ENCODE measurements at regions not wholly inside any gene's neighbourhood (a gene's known extent, or its start where the extent isn't known, plus 50 kb on each side); places are given as distances from the start of the nearest gene placed in this dataset.
A peak's percentile ranks its signal among the peaks of the same experiment; 100 is the strongest.

DNA sequence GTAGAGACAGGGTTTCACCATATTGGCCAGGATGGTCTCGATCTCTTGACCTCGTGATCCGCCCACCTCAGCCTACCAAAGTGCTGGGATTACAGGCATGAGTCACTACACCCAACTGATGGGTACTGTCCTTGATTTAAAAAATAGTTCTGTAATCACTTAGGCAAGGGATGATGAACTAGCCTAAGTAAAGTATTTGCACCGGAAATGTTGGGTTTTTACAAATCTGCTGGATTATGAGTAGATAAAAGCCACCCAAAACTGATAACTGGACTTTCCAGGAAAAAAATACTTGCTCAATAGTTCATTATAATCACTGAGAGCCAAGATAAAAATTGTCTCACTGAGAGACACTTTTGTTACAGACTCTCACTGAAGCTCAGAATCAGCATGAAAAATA is 218.0 kb downstream of the WNT5A start:
- Histone ChIP-seq H3K9me3 (ENCODE audit: insufficient read depth, low read depth, low read length) (no peaks in the 10 kb centered on the region), H3K4ac (ENCODE audit: low read depth, low read length) (no peak overlapping the region)

DNA sequence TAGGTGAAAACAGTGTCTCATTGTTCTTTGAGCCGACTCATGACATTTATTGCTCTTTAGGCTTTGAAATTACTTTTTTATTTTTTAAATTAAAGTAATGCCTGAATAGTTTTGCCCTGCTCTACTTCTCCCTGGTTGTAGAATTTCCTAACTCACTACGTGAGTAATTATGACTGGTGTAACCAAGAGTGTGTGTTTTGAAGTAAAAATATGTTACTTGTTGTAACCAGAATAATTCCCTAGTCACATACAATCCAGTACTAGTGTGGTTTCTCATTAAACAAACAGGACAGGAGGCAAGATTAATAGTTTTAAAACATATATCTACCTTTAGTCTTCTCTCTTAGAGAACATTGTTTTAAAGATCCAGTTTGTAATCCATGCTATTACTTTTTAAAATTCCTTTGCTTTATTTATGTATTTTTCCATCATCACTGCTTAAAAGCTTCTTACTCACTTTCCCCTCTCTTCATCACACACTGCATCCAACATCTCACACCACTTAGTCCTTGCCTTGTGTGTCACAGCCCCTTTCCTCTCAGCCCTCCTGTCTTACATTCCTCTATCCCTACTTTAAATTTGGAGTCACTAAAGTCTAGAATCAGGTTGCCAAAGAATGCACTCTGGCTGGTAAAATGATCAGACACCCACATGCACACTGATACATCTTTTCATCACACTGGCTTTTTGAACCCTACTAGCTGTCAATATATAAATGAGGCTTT is 219.7 kb downstream of the WNT5A start:
- H2AFZ ChIP-seq (ENCODE audit: insufficient read depth, low read length, poor library complexity) = no peak overlapping the region
- H3K9me3 ChIP-seq (ENCODE audit: insufficient read depth, low read depth, low read length) = no peaks in the 10 kb centered on the region
- no peak overlapping the region for H2BK12ac ChIP-seq (ENCODE audit: low read length)
- no peak overlapping the region for H3K4me2 ChIP-seq (ENCODE audit: low read length)
- H4K91ac ChIP-seq (ENCODE audit: low read depth, low read length) = no peak overlapping the region
- peaks cover 2% of the 10 kb centered on the region for H3K79me1 ChIP-seq (ENCODE audit: low read length)
- H2AK5ac ChIP-seq (ENCODE audit: low read length) = no peak overlapping the region
- no peak overlapping the region for H3K4me3 ChIP-seq (ENCODE audit: low read depth, low read length)
- H2BK120ac ChIP-seq (ENCODE audit: insufficient read depth, low read length, poor library complexity) = no peak overlapping the region
- H3K36me3 ChIP-seq (ENCODE audit: control insufficient read depth in 1 of 2, insufficient read depth in 2 of 2, low read length in 2 of 2) = no peaks in the 10 kb centered on the region
- H3K18ac ChIP-seq (ENCODE audit: low read length) = no peak overlapping the region
- no peak overlapping the region for H3K4ac ChIP-seq (ENCODE audit: low read depth, low read length)
- no peaks in the 10 kb centered on the region for H3K79me2 ChIP-seq (ENCODE audit: control insufficient read depth, insufficient read depth, low read length, poor library complexity)
- no peak overlapping the region for H4K12ac ChIP-seq (ENCODE audit: low read depth, low read length)
- peaks cover 2 to 18% of the 10 kb centered on the region in 2 experiments for H3K4me1 ChIP-seq (ENCODE audit: control insufficient read depth in 1 of 2, insufficient read depth in 2 of 2, low read length in 2 of 2)
- no peak overlapping the region for H2BK5ac ChIP-seq (ENCODE audit: low read depth, low read length, poor library complexity)
- DNase-seq = no peak
- H3K27ac ChIP-seq (ENCODE audit: low read depth, low read length) = no peak overlapping the region
- H3K9ac ChIP-seq (ENCODE audit: low read length) = no peak overlapping the region
- H3K14ac ChIP-seq (ENCODE audit: low read length) = no peak overlapping the region
- no peak overlapping the region for H4K8ac ChIP-seq (ENCODE audit: low read depth, low read length)
- no CpG with 5 or more reads among the region's 2 CpGs for WGBS (ENCODE audit: extremely low coverage, insufficient coverage, insufficient read length)
- H3K27me3 ChIP-seq (ENCODE audit: insufficient read depth, low read length) = no peaks in the 10 kb centered on the region
- no peak overlapping the region for H3K23ac ChIP-seq (ENCODE audit: low read length)

More for the DNA sequence above, 218.0 kb downstream of the WNT5A start:
- H3K36me3 ChIP-seq (ENCODE audit: control insufficient read depth in 1 of 2, insufficient read depth in 2 of 2, low read length in 2 of 2) = no peaks in the 10 kb centered on the region
- H3K27ac ChIP-seq (ENCODE audit: low read depth, low read length) = no peak overlapping the region
- DNase-seq = no peak
- no peak overlapping the region for H3K23ac ChIP-seq (ENCODE audit: low read length)
- H4K12ac ChIP-seq (ENCODE audit: low read depth, low read length) = no peak overlapping the region
- no peak overlapping the region for H3K9ac ChIP-seq (ENCODE audit: low read length)
- no peak overlapping the region for H3K4me2 ChIP-seq (ENCODE audit: low read length)
- no peak overlapping the region for H4K91ac ChIP-seq (ENCODE audit: low read depth, low read length)
- no peak overlapping the region for H2AFZ ChIP-seq (ENCODE audit: insufficient read depth, low read length, poor library complexity)
- no peak overlapping the region for H2BK5ac ChIP-seq (ENCODE audit: low read depth, low read length, poor library complexity)
- H3K79me2 ChIP-seq (ENCODE audit: control insufficient read depth, insufficient read depth, low read length, poor library complexity) = no peaks in the 10 kb centered on the region
- H3K14ac ChIP-seq (ENCODE audit: low read length) = no peak overlapping the region
- H4K8ac ChIP-seq (ENCODE audit: low read depth, low read length) = no peak overlapping the region
- H3K4me3 ChIP-seq (ENCODE audit: low read depth, low read length) = no peak overlapping the region
- H3K4me1 ChIP-seq (ENCODE audit: control insufficient read depth in 1 of 2, insufficient read depth in 2 of 2, low read length in 2 of 2) = peaks cover 2 to 18% of the 10 kb centered on the region in 2 experiments
- WGBS (ENCODE audit: extremely low coverage, insufficient coverage, insufficient read length) = no CpG with 5 or more reads among the region's 4 CpGs
- H3K27me3 ChIP-seq (ENCODE audit: insufficient read depth, low read length) = no peaks in the 10 kb centered on the region
- H3K18ac ChIP-seq (ENCODE audit: low read length) = no peak overlapping the region
- H3K79me1 ChIP-seq (ENCODE audit: low read length) = peaks cover 2% of the 10 kb centered on the region
- H2AK5ac ChIP-seq (ENCODE audit: low read length) = no peak overlapping the region
- no peak overlapping the region for H2BK12ac ChIP-seq (ENCODE audit: low read length)
- no peak overlapping the region for H2BK120ac ChIP-seq (ENCODE audit: insufficient read depth, low read length, poor library complexity)

DNA sequence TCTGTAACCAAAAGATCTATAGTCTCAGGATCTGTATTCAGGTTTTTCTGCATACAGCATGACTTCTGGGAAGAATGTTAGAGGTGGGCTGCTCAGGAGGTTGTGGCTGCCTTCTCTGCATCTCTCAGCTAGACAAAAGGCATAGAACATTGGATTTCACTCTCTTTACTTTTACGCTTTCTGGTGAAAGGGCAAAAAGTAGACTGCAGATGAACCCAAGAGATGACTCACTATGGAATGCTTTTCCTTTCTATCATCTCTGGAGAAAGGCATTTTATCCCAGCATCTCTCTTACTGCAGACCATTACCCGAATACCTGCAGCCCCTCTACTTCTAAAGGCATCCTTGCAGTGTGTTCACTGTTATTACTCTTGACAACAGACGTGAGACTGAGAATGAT is 222.2 kb downstream of the WNT5A start:
- H3K4me3 ChIP-seq (ENCODE audit: low read depth, low read length) = no peak overlapping the region
- no peak overlapping the region for H4K8ac ChIP-seq (ENCODE audit: low read depth, low read length)
- H3K4ac ChIP-seq (ENCODE audit: low read depth, low read length) = no peak overlapping the region
- no peak overlapping the region for H3K9ac ChIP-seq (ENCODE audit: low read length)
- peaks cover 2% of the 10 kb centered on the region for H3K79me1 ChIP-seq (ENCODE audit: low read length)
- no peak overlapping the region for H2BK12ac ChIP-seq (ENCODE audit: low read length)
- H3K27me3 ChIP-seq (ENCODE audit: insufficient read depth, low read length) = no peaks in the 10 kb centered on the region
- no peak overlapping the region for H3K14ac ChIP-seq (ENCODE audit: low read length)
- H3K18ac ChIP-seq (ENCODE audit: low read length) = no peak overlapping the region
- H3K4me1 ChIP-seq (ENCODE audit: control insufficient read depth in 1 of 2, insufficient read depth in 2 of 2, low read length in 2 of 2) = peaks cover 2 to 13% of the 10 kb centered on the region in 2 experiments
- no CpG with 5 or more reads among the region's 3 CpGs for WGBS (ENCODE audit: extremely low coverage, insufficient coverage, insufficient read length)
- H4K12ac ChIP-seq (ENCODE audit: low read depth, low read length) = no peak overlapping the region
- peak overlapping the region; percentile 37 for H4K91ac ChIP-seq (ENCODE audit: low read depth, low read length)
- peak overlapping the region; percentile 35 for H3K27ac ChIP-seq (ENCODE audit: low read depth, low read length)
- peak in 1 of 2 donors; percentile 37 for DNase-seq
- no peaks in the 10 kb centered on the region for H3K36me3 ChIP-seq (ENCODE audit: control insufficient read depth in 1 of 2, insufficient read depth in 2 of 2, low read length in 2 of 2)
- H3K79me2 ChIP-seq (ENCODE audit: control insufficient read depth, insufficient read depth, low read length, poor library complexity) = no peaks in the 10 kb centered on the region
- no peak overlapping the region for H2AFZ ChIP-seq (ENCODE audit: insufficient read depth, low read length, poor library complexity)
- H3K23ac ChIP-seq (ENCODE audit: low read length) = no peak overlapping the region
- H2BK120ac ChIP-seq (ENCODE audit: insufficient read depth, low read length, poor library complexity) = no peak overlapping the region
- H3K9me3 ChIP-seq (ENCODE audit: insufficient read depth, low read depth, low read length) = no peaks in the 10 kb centered on the region
- H2BK5ac ChIP-seq (ENCODE audit: low read depth, low read length, poor library complexity) = no peak overlapping the region
- H3K4me2 ChIP-seq (ENCODE audit: low read length) = no peak overlapping the region
- H2AK5ac ChIP-seq (ENCODE audit: low read length) = no peak overlapping the region

- H4K12ac ChIP-seq (ENCODE audit: low read depth, low read length) = no peak overlapping the region
- peaks cover under 1% of the 10 kb centered on the region for H3K9me3 ChIP-seq (ENCODE audit: insufficient read depth, low read depth, low read length)
- no peak overlapping the region for H3K4ac ChIP-seq (ENCODE audit: low read depth, low read length)
- no peak overlapping the region for H3K4me2 ChIP-seq (ENCODE audit: low read length)
- no peak overlapping the region for H2BK120ac ChIP-seq (ENCODE audit: insufficient read depth, low read length, poor library complexity)
- H3K79me1 ChIP-seq (ENCODE audit: low read length) = no peaks in the 10 kb centered on the region
- H3K79me2 ChIP-seq (ENCODE audit: control insufficient read depth, insufficient read depth, low read length, poor library complexity) = no peaks in the 10 kb centered on the region
- H3K4me3 ChIP-seq (ENCODE audit: low read depth, low read length) = no peak overlapping the region
- no peak overlapping the region for H2AK5ac ChIP-seq (ENCODE audit: low read length)
- no peak overlapping the region for H3K14ac ChIP-seq (ENCODE audit: low read length)
- H2AFZ ChIP-seq (ENCODE audit: insufficient read depth, low read length, poor library complexity) = no peak overlapping the region
- no peak overlapping the region for H2BK12ac ChIP-seq (ENCODE audit: low read length)
- no peak overlapping the region for H3K9ac ChIP-seq (ENCODE audit: low read length)
- no peak overlapping the region for H3K27ac ChIP-seq (ENCODE audit: low read depth, low read length)
- no peaks in the 10 kb centered on the region for H3K36me3 ChIP-seq (ENCODE audit: control insufficient read depth in 1 of 2, insufficient read depth in 2 of 2, low read length in 2 of 2)
- H4K91ac ChIP-seq (ENCODE audit: low read depth, low read length) = no peak overlapping the region
- no peak overlapping the region for H4K8ac ChIP-seq (ENCODE audit: low read depth, low read length)
- no peaks in the 10 kb centered on the region for H3K4me1 ChIP-seq (ENCODE audit: control insufficient read depth in 1 of 2, insufficient read depth in 2 of 2, low read length in 2 of 2)
- H3K23ac ChIP-seq (ENCODE audit: low read length) = no peak overlapping the region
- no peak overlapping the region for H3K18ac ChIP-seq (ENCODE audit: low read length)
- DNase-seq = no peak
- no peaks in the 10 kb centered on the region for H3K27me3 ChIP-seq (ENCODE audit: insufficient read depth, low read length)
- H2BK5ac ChIP-seq (ENCODE audit: low read depth, low read length, poor library complexity) = no peak overlapping the region
Observed at GRCh38 chr3:55252921-55253320, 234.2 kb downstream of the WNT5A start.
